Colonic mucosa (tissue), 4 donors: ENCODE measurements at regions not wholly inside any gene's neighbourhood (a gene's known extent, or its start where the extent isn't known, plus 50 kb on each side); places are given as distances from the start of the nearest gene placed in this dataset.

Experiments
- DNase-seq: peaks from one replicate; pipeline ENCODE4 v3.0.0-alpha.2; 2020
- H3K27ac ChIP-seq: fragments of 200-600 bp; one replicate; pipeline ENCODE4 v1.8.0; 2021
- H3K27me3 ChIP-seq: fragments of 200-600 bp; one replicate; pipeline ENCODE4 v1.8.0; 2021
- H3K36me3 ChIP-seq: fragments of 200-600 bp; one replicate; pipeline ENCODE4 v1.8.0; 2021
- H3K4me1 ChIP-seq: fragments of 200-600 bp; one replicate; pipeline ENCODE4 v1.8.0; 2021; ENCODE audit warnings: mild to moderate bottlenecking
- H3K4me3 ChIP-seq: fragments of 200-600 bp; one replicate; pipeline ENCODE4 v1.8.0; 2021
- H3K9ac ChIP-seq, 2 donors: one replicate each; pipeline ENCODE4 v1.7.0; 2013; ENCODE audit warnings: control low read depth in 2 of 2, low read depth in 2 of 2, low read length in 2 of 2
- H3K9me3 ChIP-seq: fragments of 200-600 bp; one replicate; pipeline ENCODE4 v1.8.0; 2021
- CTCF ChIP-seq: fragments of 200-600 bp; IDR thresholded peaks from one replicate; pipeline ENCODE4 v1.8.0; 2022; ENCODE audit warnings: antibody characterized with exemption, mild to moderate bottlenecking
- intact Hi-C: fragments of 100-400 bp; cut with DNase I; formaldehyde crosslinking; loops from one replicate; pipeline ENCODE4 v1.14.1; 2022
- donor health status: healthy.
- donor health status: DM: no; HTN: no; CAD: no.
- donor health status: DM: no; HTN: no; CAD: no.

- Histone ChIP-seq H3K9me3 (no peaks in the 10 kb centered on the region), H3K4me1 (no peaks in the 10 kb centered on the region), H3K36me3 (no peaks in the 10 kb centered on the region), H3K27ac (no peak overlapping the region), H3K9ac (no peak overlapping the region), H3K4me3 (no peak overlapping the region), H3K27me3 (no peaks in the 10 kb centered on the region)
- intact Hi-C loops = no loop called here
- DNase-seq = no peak
- no peak for TF ChIP-seq CTCF
Measured at GRCh38 chr2:192886636-192887035, 691.9 kb upstream of the TMEFF2 start.

- Histone ChIP-seq H3K27me3 (no peaks in the 10 kb centered on the region), H3K9ac (no peak overlapping the region), H3K4me1 (no peaks in the 10 kb centered on the region), H3K36me3 (no peaks in the 10 kb centered on the region), H3K27ac (no peak overlapping the region), H3K9me3 (no peaks in the 10 kb centered on the region), H3K4me3 (no peak overlapping the region)
- no peak for DNase-seq
- intact Hi-C loops = no loop called here
- TF ChIP-seq CTCF = no peak
Measured at GRCh38 chr2:192885569-192886160, 690.9 kb upstream of the TMEFF2 start.

- intact Hi-C loops = no loop called here
- Histone ChIP-seq H3K4me3 (no peak overlapping the region), H3K27me3 (no peaks in the 10 kb centered on the region), H3K36me3 (no peaks in the 10 kb centered on the region), H3K9ac (no peak overlapping the region), H3K9me3 (no peaks in the 10 kb centered on the region), H3K27ac (no peak overlapping the region), H3K4me1 (no peaks in the 10 kb centered on the region)
- no peak for TF ChIP-seq CTCF
- no peak for DNase-seq
Measured at GRCh38 chr2:192877159-192877558, 682.4 kb upstream of the TMEFF2 start.

GRCh38 chr2:192876698-192877097 is 682.0 kb upstream of the TMEFF2 start:
- TF ChIP-seq CTCF = no peak

GRCh38 chr2:192854706-192855105 is 660.0 kb upstream of the TMEFF2 start:
- TF ChIP-seq CTCF = no peak
- H3K9ac ChIP-seq = no peak overlapping the region
- no peaks in the 10 kb centered on the region for H3K27me3 ChIP-seq
- no peaks in the 10 kb centered on the region for H3K36me3 ChIP-seq
- H3K4me1 ChIP-seq = no peaks in the 10 kb centered on the region
- no peak for DNase-seq
- no peak overlapping the region for H3K4me3 ChIP-seq
- intact Hi-C loops = no loop called here
- H3K27ac ChIP-seq = no peak overlapping the region
- no peaks in the 10 kb centered on the region for H3K9me3 ChIP-seq

More at GRCh38 chr2:192876698-192877097, 682.0 kb upstream of the TMEFF2 start:
- Histone ChIP-seq H3K4me3 (no peak overlapping the region), H3K27ac (no peak overlapping the region), H3K27me3 (no peaks in the 10 kb centered on the region), H3K9me3 (no peaks in the 10 kb centered on the region), H3K36me3 (no peaks in the 10 kb centered on the region), H3K4me1 (no peaks in the 10 kb centered on the region), H3K9ac (no peak overlapping the region)
- intact Hi-C loops = no loop called here
- DNase-seq = no peak

GRCh38 chr2:192854031-192854430 is 659.3 kb upstream of the TMEFF2 start:
- no peaks in the 10 kb centered on the region for H3K27me3 ChIP-seq
- H3K9ac ChIP-seq = no peak overlapping the region
- no peaks in the 10 kb centered on the region for H3K36me3 ChIP-seq
- no peak overlapping the region for H3K27ac ChIP-seq
- no peak for TF ChIP-seq CTCF
- intact Hi-C loops = no loop called here
- no peaks in the 10 kb centered on the region for H3K4me1 ChIP-seq
- H3K4me3 ChIP-seq = no peak overlapping the region
- DNase-seq = no peak
- H3K9me3 ChIP-seq = no peaks in the 10 kb centered on the region
